Endodermal cell (in vitro differentiated cells): ENCODE measurements at regions not wholly inside any gene's neighbourhood (a gene's known extent, or its start where the extent isn't known, plus 50 kb on each side); places are given as distances from the start of the nearest gene placed in this dataset.
"Not testable (repeated sequence)": the region's sequence is repeated elsewhere in the genome, so short reads cannot be mapped to it uniquely, and the experiment has no call there.

Experiments used
- DNase-seq: peaks from one replicate; pipeline ENCODE4 v3.0.0-alpha.2; 2017
- H3K27ac ChIP-seq: 2 replicates; pipeline ENCODE4 v1.5.1; 2013; ENCODE audit warnings: mild to moderate bottlenecking, low read depth, low read length, moderate library complexity
- H3K27me3 ChIP-seq: 2 replicates; pipeline ENCODE4 v1.6.1; 2013; ENCODE audit warnings: mild to moderate bottlenecking, low read length, moderate library complexity; ENCODE audit not compliant: insufficient read depth, control insufficient read depth, poor library complexity, severe bottlenecking
- H3K36me3 ChIP-seq: 2 replicates; pipeline ENCODE4 v1.7.0; 2013; ENCODE audit warnings: mild to moderate bottlenecking, low read length, moderate library complexity; ENCODE audit not compliant: control insufficient read depth, insufficient read depth
- H3K4me1 ChIP-seq: one replicate; pipeline ENCODE4 v1.7.0; 2013; ENCODE audit warnings: low read length; ENCODE audit not compliant: control insufficient read depth, insufficient read depth
- H3K4me3 ChIP-seq: 2 replicates; pipeline ENCODE4 v1.5.1; 2013; ENCODE audit warnings: mild to moderate bottlenecking, low read length, moderate library complexity
- H3K9ac ChIP-seq: 2 replicates; pipeline ENCODE4 v1.6.1; 2013; ENCODE audit warnings: mild to moderate bottlenecking, low read length, moderate library complexity; ENCODE audit not compliant: poor library complexity, severe bottlenecking; ENCODE audit errors: extremely low read depth
- H3K9me3 ChIP-seq: 2 replicates; pipeline ENCODE4 v1.6.1; 2013; ENCODE audit warnings: mild to moderate bottlenecking, low read length, moderate library complexity; ENCODE audit not compliant: control insufficient read depth
- H3K27ac Mint-ChIP-seq: 2 replicates; pipeline ENCODE4 v1.8.0; 2020; ENCODE audit warnings: mixed read lengths
- H3K27me3 Mint-ChIP-seq: 2 replicates; pipeline ENCODE4 v1.8.0; 2021; ENCODE audit warnings: mild to moderate bottlenecking, mixed read lengths; ENCODE audit not compliant: insufficient read depth
- H3K36me3 Mint-ChIP-seq: 2 replicates; pipeline ENCODE4 v1.8.0; 2020; ENCODE audit warnings: low read depth, mixed read lengths
- H3K4me1 Mint-ChIP-seq: 2 replicates; pipeline ENCODE4 v1.8.0; 2020; ENCODE audit warnings: mixed read lengths
- H3K4me3 Mint-ChIP-seq: 2 replicates; pipeline ENCODE4 v1.8.0; 2020; ENCODE audit warnings: mild to moderate bottlenecking, moderate library complexity, mixed read lengths
- H3K9me3 Mint-ChIP-seq: 2 replicates; pipeline ENCODE4 v1.8.0; 2020; ENCODE audit warnings: mild to moderate bottlenecking, mixed read lengths
- CTCF ChIP-seq: fragments of 200-600 bp; sonication (generic); conservative IDR thresholded peaks from 2 replicates; pipeline ENCODE4 v1.5.0; 2021; ENCODE audit warnings: antibody characterized with exemption, mild to moderate bottlenecking
- WGBS, 2 experiments: methylation state at CpG; one replicate each; pipeline versions ENCODE4 v1.1.5 to v1.1.7; 2013; ENCODE audit warnings: missing lambda C conversion rate in 2 of 2, mixed read lengths in 1 of 2; ENCODE audit not compliant: insufficient coverage in 1 of 2, insufficient read length in 1 of 2; 5-methylcytosine and 5-hydroxymethylcytosine counted together

- whole genome bisulfite sequencing, 2 experiments, result 89 to 96% methylated on average over 5 to 6 of the region's 7 CpGs
- H3K4me3 ChIP-seq, result no peak overlapping the region
- H3K9me3 ChIP-seq, result no peaks in the 10 kb centered on the region
- no peaks in the 10 kb centered on the region for H3K27me3 ChIP-seq
- no peaks in the 10 kb centered on the region for H3K36me3 ChIP-seq
- no peak for TF ChIP-seq CTCF
- H3K27ac ChIP-seq, result no peak overlapping the region
- DNase-seq, result no peak
- no peaks in the 10 kb centered on the region for H3K4me1 ChIP-seq
- Mint-ChIP-seq H3K4me3 (no peak overlapping the region), H3K27me3 (no peaks in the 10 kb centered on the region), H3K4me1 (peaks cover 2% of the 10 kb centered on the region), H3K36me3 (no peaks in the 10 kb centered on the region), H3K27ac (no peak overlapping the region), H3K9me3 (peaks cover 3% of the 10 kb centered on the region)
- no peak overlapping the region for H3K9ac ChIP-seq
Observed at GRCh38 chr7:142434666-142435167, 176.9 kb upstream of the PRSS58 start.

GRCh38 chr7:142434133-142434532 lies 176.3 kb upstream of the PRSS58 start:
- H3K27me3 Mint-ChIP-seq, H3K36me3 Mint-ChIP-seq, H3K9me3 ChIP-seq, H3K4me3 ChIP-seq, H3K27ac Mint-ChIP-seq, H3K9me3 Mint-ChIP-seq, DNase-seq, H3K27ac ChIP-seq, H3K27me3 ChIP-seq, H3K4me1 Mint-ChIP-seq, H3K4me3 Mint-ChIP-seq, H3K36me3 ChIP-seq, H3K9ac ChIP-seq, H3K4me1 ChIP-seq: not testable (repeated sequence)
- WGBS, 2 experiments, result 89 to 100% methylated on average over 1 to 5 of the region's 5 CpGs

- Mint-ChIP-seq H3K27me3 (no peaks in the 10 kb centered on the region), H3K9me3 (no peaks in the 10 kb centered on the region), H3K36me3 (no peaks in the 10 kb centered on the region), H3K4me1 (no peaks in the 10 kb centered on the region), H3K4me3 (no peak overlapping the region), H3K27ac (no peak overlapping the region)
- Histone ChIP-seq H3K9me3 (no peaks in the 10 kb centered on the region), H3K4me3 (no peak overlapping the region), H3K9ac (no peak overlapping the region), H3K36me3 (no peaks in the 10 kb centered on the region), H3K27ac (no peak overlapping the region), H3K27me3 (no peaks in the 10 kb centered on the region), H3K4me1 (no peaks in the 10 kb centered on the region)
- no peak for DNase-seq
- TF ChIP-seq CTCF, result no peak
- WGBS, 2 experiments, result 93 to 100% methylated on average over 1 to 2 of the region's 2 CpGs
Observed at GRCh38 chr7:142432377-142432776, 174.5 kb upstream of the PRSS58 start.

GRCh38 chr7:142431491-142431890 lies 173.6 kb upstream of the PRSS58 start:
- no peaks in the 10 kb centered on the region for H3K9me3 Mint-ChIP-seq
- no peak for DNase-seq
- Histone ChIP-seq H3K9me3 (no peaks in the 10 kb centered on the region), H3K27ac (no peak overlapping the region), H3K27me3 (no peaks in the 10 kb centered on the region), H3K4me1 (no peaks in the 10 kb centered on the region), H3K36me3 (no peaks in the 10 kb centered on the region), H3K4me3 (no peak overlapping the region), H3K9ac (no peak overlapping the region)
- WGBS, 2 experiments, result 88 to 100% methylated on average over 2 of the region's 2 CpGs
- H3K4me1 Mint-ChIP-seq, result no peaks in the 10 kb centered on the region
- H3K36me3 Mint-ChIP-seq, result no peaks in the 10 kb centered on the region
- H3K27ac Mint-ChIP-seq, result no peak overlapping the region
- no peak for TF ChIP-seq CTCF
- no peak overlapping the region for H3K4me3 Mint-ChIP-seq
- no peaks in the 10 kb centered on the region for H3K27me3 Mint-ChIP-seq
